Keratinocyte (primary cell): ENCODE measurements at regions not wholly inside any gene's neighbourhood (a gene's known extent, or its start where the extent isn't known, plus 50 kb on each side); places are given as distances from the start of the nearest gene placed in this dataset.

Experiments
- EZH2 ChIP-seq: IDR thresholded peaks from one replicate; pipeline ENCODE4 v1.6.1; 2012; ENCODE audit warnings: inconsistent platforms, mild to moderate bottlenecking, low read length, moderate library complexity
- TF ChIP-seq, protein P1 (sequence below), 3 experiments: IDR thresholded peaks in 1 of 3; conservative IDR thresholded peaks in 1 of 3; optimal IDR thresholded peaks in 1 of 3; 2 replicates in 2 of 3; 3 replicates in 1 of 3; pipeline versions ENCODE3 to v1.5.1; 2011; ENCODE audit warnings: low read length in 3 of 3, mild to moderate bottlenecking in 3 of 3, moderate library complexity in 2 of 3, control low read depth in 1 of 3, inconsistent platforms in 1 of 3; ENCODE audit not compliant: insufficient read depth in 2 of 3; ENCODE audit errors: extremely low read depth in 1 of 3

DNA sequence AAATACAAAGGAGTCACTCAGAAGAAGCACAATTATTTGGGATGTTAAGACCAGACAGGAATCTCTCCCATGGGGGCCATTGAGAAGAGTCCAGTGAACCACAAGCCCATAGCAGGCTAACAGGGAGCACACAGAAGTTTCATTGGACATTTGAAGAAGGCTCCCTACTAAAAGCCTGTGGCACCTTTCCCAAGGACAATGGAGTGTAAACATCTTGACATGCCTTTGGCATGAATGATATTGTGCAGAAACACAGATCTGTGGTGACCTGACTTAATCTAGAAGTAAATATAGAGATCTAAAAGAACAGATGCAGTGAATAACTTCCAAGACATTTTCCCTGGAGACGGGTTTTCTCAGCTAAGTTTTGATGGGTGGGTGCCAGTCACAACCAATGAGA lies 221.5 kb downstream of the EPHA4 start:
- TF ChIP-seq, protein P1, sequence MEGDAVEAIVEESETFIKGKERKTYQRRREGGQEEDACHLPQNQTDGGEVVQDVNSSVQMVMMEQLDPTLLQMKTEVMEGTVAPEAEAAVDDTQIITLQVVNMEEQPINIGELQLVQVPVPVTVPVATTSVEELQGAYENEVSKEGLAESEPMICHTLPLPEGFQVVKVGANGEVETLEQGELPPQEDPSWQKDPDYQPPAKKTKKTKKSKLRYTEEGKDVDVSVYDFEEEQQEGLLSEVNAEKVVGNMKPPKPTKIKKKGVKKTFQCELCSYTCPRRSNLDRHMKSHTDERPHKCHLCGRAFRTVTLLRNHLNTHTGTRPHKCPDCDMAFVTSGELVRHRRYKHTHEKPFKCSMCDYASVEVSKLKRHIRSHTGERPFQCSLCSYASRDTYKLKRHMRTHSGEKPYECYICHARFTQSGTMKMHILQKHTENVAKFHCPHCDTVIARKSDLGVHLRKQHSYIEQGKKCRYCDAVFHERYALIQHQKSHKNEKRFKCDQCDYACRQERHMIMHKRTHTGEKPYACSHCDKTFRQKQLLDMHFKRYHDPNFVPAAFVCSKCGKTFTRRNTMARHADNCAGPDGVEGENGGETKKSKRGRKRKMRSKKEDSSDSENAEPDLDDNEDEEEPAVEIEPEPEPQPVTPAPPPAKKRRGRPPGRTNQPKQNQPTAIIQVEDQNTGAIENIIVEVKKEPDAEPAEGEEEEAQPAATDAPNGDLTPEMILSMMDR (optimal IDR thresholded peaks at IDR 0.05 in 1 of 3, IDR thresholded peaks at IDR 0.05 in 1 of 3, conservative IDR thresholded peaks at IDR 0.05 in 1 of 3; ENCODE audit: extremely low read depth in 1 of 3, insufficient read depth in 2 of 3, low read length in 3 of 3): no peak
- no peak for TF ChIP-seq EZH2
